Chondrocyte (in vitro differentiated cells): ENCODE measurements at regions not wholly inside any gene's neighbourhood (a gene's known extent, or its start where the extent isn't known, plus 50 kb on each side); places are given as distances from the start of the nearest gene placed in this dataset.
A peak's percentile ranks its signal among the peaks of the same experiment; 100 is the strongest.

Experiments
- DNase-seq: peaks from one replicate; pipeline ENCODE4 v3.0.0; 2021; ENCODE audit warnings: mixed read lengths, low spot score
- H3K27ac Mint-ChIP-seq: one replicate; pipeline ENCODE4 v1.8.0; 2021; ENCODE audit warnings: mild to moderate bottlenecking, moderate library complexity, mixed read lengths; ENCODE audit not compliant: unreplicated experiment
- H3K27me3 Mint-ChIP-seq: 2 replicates; pipeline ENCODE4 v1.8.0; 2021; ENCODE audit warnings: low read depth, mixed read lengths
- H3K36me3 Mint-ChIP-seq: 2 replicates; pipeline ENCODE4 v1.8.0; 2021; ENCODE audit warnings: low read depth, mixed read lengths
- H3K4me1 Mint-ChIP-seq: 2 replicates; pipeline ENCODE4 v1.8.0; 2021; ENCODE audit warnings: low read depth, mild to moderate bottlenecking, mixed read lengths
- H3K4me3 Mint-ChIP-seq: one replicate; pipeline ENCODE4 v1.8.0; 2021; ENCODE audit warnings: mild to moderate bottlenecking, moderate library complexity, mixed read lengths; ENCODE audit not compliant: unreplicated experiment
- H3K9me3 Mint-ChIP-seq: 2 replicates; pipeline ENCODE4 v1.8.0; 2021; ENCODE audit warnings: low read depth, mixed read lengths
- CTCF ChIP-seq: fragments of 200-600 bp; sonication (generic); IDR thresholded peaks from 2 replicates; pipeline ENCODE4 v1.5.0; 2021; ENCODE audit warnings: antibody characterized with exemption, mild to moderate bottlenecking, moderate library complexity

- H3K9me3 Mint-ChIP-seq, result peaks cover 4% of the 10 kb centered on the region
- DNase-seq, result peak; percentile 51
- no peak for TF ChIP-seq CTCF
- no peak overlapping the region for H3K27ac Mint-ChIP-seq
- peaks cover 8% of the 10 kb centered on the region for H3K27me3 Mint-ChIP-seq
- no peaks in the 10 kb centered on the region for H3K4me1 Mint-ChIP-seq
- H3K4me3 Mint-ChIP-seq, result no peak overlapping the region
- no peaks in the 10 kb centered on the region for H3K36me3 Mint-ChIP-seq
Observed at GRCh38 chr11:22567759-22568158, 57.9 kb downstream of the FANCF start.

- no peak overlapping the region for H3K4me3 Mint-ChIP-seq
- peaks cover 4% of the 10 kb centered on the region for H3K9me3 Mint-ChIP-seq
- no peak for TF ChIP-seq CTCF
- DNase-seq, result no peak
- H3K36me3 Mint-ChIP-seq, result no peaks in the 10 kb centered on the region
- no peak overlapping the region for H3K27ac Mint-ChIP-seq
- H3K27me3 Mint-ChIP-seq, result peaks cover 8% of the 10 kb centered on the region
- H3K4me1 Mint-ChIP-seq, result no peaks in the 10 kb centered on the region
Observed at GRCh38 chr11:22566293-22566692, 59.3 kb downstream of the FANCF start.

DNA sequence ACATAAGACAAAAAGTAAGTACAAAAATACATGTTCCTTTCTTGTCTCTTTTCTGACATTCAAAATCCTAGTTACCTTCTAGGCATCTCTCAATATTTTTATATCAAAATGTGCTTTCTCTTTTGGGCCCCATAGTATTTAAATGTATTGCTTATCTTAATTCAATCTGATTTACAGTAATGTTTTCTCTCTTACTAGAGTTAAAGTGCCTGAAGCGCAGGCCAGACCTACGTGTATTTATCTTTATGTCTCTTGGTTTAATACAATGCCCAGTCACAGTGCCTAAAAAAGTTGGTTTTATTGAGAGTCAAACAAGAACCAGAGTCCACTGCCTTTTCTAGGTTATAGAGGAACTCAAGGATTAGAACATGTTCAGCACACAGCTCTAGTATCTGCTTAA is 64.3 kb downstream of the FANCF start:
- no peaks in the 10 kb centered on the region for H3K36me3 Mint-ChIP-seq
- no peak overlapping the region for H3K27ac Mint-ChIP-seq
- no peak overlapping the region for H3K4me3 Mint-ChIP-seq
- H3K9me3 Mint-ChIP-seq, result peaks cover 4% of the 10 kb centered on the region
- peaks cover 5% of the 10 kb centered on the region for H3K4me1 Mint-ChIP-seq
- peaks cover 7% of the 10 kb centered on the region for H3K27me3 Mint-ChIP-seq
- DNase-seq, result no peak
- TF ChIP-seq CTCF, result no peak

DNA sequence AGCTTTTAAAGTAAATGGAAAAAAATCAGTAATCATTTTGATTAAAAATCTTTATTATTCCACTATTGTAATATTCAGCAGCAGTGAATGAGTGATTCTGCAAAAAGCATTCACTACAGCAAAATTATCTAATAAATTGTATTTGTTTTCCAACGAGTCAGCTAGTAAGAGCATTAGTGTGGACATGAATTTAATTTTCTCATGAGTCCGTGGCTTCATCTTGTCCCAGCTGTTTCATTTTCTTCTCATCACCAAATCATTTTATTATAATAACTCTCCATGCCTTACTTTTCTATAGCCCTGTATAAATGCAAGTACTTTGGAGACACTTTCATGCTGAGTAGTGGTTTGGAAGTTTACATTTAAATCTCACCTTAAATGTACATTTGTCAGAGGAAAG is 66.2 kb downstream of the FANCF start:
- no peak for TF ChIP-seq CTCF
- H3K27ac Mint-ChIP-seq, result no peak overlapping the region
- H3K9me3 Mint-ChIP-seq, result peaks cover 4% of the 10 kb centered on the region
- H3K4me3 Mint-ChIP-seq, result no peak overlapping the region
- no peak for DNase-seq
- no peaks in the 10 kb centered on the region for H3K36me3 Mint-ChIP-seq
- peaks cover 5% of the 10 kb centered on the region for H3K4me1 Mint-ChIP-seq
- H3K27me3 Mint-ChIP-seq, result peaks cover 1% of the 10 kb centered on the region

- no peak overlapping the region for H3K4me3 Mint-ChIP-seq
- no peak for DNase-seq
- peaks cover 5% of the 10 kb centered on the region for H3K4me1 Mint-ChIP-seq
- no peak overlapping the region for H3K27ac Mint-ChIP-seq
- no peaks in the 10 kb centered on the region for H3K27me3 Mint-ChIP-seq
- H3K9me3 Mint-ChIP-seq, result no peaks in the 10 kb centered on the region
- no peaks in the 10 kb centered on the region for H3K36me3 Mint-ChIP-seq
- TF ChIP-seq CTCF, result no peak
Observed at GRCh38 chr11:22558664-22559063, 67.0 kb downstream of the FANCF start.
